Activated CD4-positive, alpha-beta T cell treated with anti-CD3 and anti-CD28 coated beads for 48 hours (primary cell): ENCODE measurements at regions not wholly inside any gene's neighbourhood (a gene's known extent, or its start where the extent isn't known, plus 50 kb on each side); places are given as distances from the start of the nearest gene placed in this dataset.
"Not testable (repeated sequence)": the region's sequence is repeated elsewhere in the genome, so short reads cannot be mapped to it uniquely, and the experiment has no call there.

Experiments used
- DNase-seq: peaks from one replicate; pipeline ENCODE4 v3.0.0-alpha.2; 2020

- DNase-seq = no peak
Observed at GRCh38 chrX:46144566-46144965, 400.7 kb downstream of the ZNF674 start.

DNA sequence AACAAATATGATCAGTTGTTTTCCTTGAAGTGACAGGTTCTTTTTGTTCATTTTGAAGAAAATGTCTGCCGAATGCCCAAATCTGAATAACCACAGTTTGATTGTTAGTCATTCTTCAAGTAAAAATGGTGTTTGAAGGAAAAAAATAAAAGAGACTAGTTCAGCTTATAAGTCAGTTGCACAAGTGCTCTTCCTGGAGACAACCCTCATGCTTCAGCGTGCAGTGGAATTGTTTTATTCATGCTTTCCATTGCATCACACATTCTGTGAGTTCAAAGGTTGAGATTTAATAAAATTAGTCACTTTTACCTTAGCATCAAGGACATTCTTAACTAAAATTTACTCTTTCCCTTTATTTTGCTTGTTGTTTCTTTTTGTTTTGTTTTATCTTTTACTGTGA is 404.9 kb downstream of the ZNF674 start:
- DNase-seq = peak; percentile 2

DNA sequence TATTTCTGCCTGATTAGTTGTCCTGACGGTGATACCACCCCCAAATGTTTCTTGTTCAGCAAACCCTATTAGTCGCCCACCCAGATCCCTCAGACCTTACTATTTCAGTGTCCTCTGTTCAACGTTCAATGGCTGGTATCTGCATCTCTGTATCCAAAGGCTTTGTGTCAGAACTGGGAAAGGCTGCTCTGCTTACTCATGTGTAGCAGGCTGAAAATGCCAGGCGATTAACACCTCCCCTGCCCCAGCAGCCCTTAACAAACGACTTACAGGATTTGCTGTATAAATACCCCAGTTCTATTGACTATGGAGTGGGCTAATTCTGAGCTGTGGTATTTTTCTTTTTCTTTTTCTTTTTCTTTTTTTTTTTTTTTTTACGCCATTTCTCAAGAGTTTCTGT is 415.0 kb downstream of the ZNF674 start:
- DNase-seq = no peak

- no peak for DNase-seq
Observed at GRCh38 chrX:46125111-46125510, 420.1 kb downstream of the ZNF674 start.

GRCh38 chrX:46117234-46117633 is 428.0 kb downstream of the ZNF674 start:
- DNase-seq = no peak

GRCh38 chrX:46087310-46087709 is 457.9 kb downstream of the ZNF674 start:
- not testable (repeated sequence) for DNase-seq

- DNase-seq = not testable (repeated sequence)
Observed at GRCh38 chrX:46080121-46080520, 465.1 kb downstream of the ZNF674 start.

DNA sequence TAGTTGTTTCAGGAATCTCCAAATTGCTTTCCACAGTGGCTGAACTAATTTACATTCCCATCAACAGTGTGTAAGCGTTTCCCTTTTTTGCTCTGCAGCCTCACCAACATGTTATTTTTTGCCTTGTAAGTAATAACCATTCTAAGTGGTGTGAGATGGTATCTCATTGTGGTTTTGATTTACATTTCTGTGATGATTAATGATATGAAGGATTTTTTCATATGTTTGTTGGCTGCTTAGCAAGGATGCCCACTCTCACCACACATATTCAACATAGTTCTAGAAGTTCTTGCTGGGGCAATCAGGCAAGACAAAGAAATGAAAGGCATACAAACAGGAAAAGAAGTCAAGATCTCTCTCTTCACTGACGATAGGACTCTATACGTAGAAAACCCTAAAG is 472.4 kb downstream of the ZNF674 start:
- DNase-seq = no peak

GRCh38 chrX:46072372-46072771 is 472.8 kb downstream of the ZNF674 start:
- DNase-seq = no peak

- no peak for DNase-seq
Observed at GRCh38 chrX:46070421-46070820, 474.8 kb downstream of the ZNF674 start.

DNA sequence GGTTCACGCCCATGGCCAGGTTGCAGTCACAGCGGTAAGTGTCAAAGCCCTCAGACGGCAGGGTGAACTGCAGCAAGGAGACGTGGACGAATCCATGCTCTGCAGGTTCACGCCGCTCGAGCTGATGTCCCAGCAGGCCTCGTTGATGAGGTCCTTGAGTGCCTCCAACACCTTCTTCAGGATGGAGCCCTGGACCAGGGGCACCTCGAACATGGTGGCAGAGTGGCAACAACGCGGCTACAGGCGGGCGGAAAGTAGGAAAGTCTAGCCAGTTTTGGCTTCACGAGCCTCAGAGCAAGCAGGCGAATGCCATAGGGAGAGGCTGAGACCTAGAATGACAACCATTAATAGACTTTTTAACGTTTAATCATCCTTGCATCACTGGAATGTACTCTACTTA is 485.9 kb downstream of the ZNF674 start:
- no peak for DNase-seq

DNA sequence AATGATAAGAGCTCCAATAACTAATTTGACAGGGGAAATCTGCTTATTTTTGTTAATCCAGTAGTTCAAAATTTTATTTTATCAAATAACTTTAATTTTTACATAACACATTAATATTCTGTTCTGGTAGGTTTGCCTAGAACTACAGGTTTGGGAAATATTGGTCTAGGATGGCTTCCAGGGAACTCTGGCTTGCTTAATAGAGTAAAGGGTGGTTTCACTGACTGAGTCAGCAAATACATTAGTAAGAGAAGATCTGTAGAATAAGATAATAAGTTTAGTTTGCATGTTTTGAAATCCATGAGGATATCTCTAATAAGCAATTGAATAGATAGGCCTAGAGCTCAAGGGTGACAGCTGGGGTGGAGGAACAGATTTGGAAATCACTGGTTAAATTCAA is 500.7 kb downstream of the ZNF674 start:
- DNase-seq = no peak

GRCh38 chrX:46040001-46040400 is 505.2 kb downstream of the ZNF674 start:
- no peak for DNase-seq

GRCh38 chrX:46039526-46039925 is 505.7 kb downstream of the ZNF674 start:
- DNase-seq = no peak

DNA sequence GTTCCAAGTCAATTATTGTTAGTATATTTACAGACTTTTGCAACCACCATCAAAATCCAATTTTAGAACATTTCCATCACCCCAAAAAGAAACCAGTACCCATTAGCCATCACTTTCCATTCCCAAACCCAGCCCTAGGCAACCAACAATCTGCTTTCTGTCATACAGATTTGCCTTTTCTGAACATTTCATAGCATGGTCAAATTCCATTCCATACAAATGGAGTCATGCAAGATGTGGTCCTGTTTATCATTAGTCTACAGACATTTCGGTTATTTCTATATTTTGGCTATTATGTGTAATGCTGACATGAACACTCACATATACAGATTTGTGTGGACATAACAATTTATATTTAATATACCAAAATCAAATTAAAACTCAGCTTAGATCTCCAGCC is 508.7 kb downstream of the ZNF674 start:
- DNase-seq = no peak

DNA sequence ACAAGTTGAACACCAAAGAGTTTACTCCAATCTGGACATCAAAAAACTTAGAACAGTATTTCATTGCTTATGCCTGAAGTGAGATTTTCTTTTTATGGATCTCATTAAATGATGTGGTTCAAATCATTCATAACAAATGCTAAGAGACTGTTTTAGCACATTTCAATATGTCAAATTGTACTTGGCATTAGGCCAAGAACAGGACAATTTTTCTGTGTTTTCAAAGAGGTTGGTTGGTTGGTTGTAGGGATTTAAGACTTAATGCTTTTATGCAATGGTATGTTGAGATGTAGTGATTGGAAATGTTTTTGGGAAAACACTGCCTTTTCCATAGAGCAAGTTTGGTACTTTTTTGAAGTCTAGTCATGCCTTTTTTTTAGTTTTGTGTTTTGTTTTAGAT is 510.4 kb downstream of the ZNF674 start:
- DNase-seq = no peak

DNA sequence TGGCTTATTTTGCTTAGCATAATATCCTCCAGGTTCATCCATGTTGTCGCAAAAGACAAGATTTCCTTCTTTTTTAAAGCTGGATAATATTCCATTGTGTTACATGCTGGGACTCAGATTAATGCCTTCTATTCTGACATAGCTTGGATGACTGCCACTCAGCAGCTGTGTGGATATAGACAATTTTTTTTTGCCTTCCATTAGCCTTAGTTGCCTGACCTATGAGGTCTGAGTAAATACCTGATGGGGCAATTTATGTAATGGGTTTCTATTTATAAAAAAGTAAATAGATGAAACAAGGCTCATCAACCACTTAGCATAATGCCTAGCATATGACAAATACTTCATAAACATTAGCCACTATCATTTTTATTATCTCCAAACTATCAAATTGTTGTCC is 515.4 kb downstream of the ZNF674 start:
- DNase-seq = no peak

GRCh38 chrX:46016296-46016695 is 528.9 kb downstream of the ZNF674 start:
- DNase-seq = no peak

DNA sequence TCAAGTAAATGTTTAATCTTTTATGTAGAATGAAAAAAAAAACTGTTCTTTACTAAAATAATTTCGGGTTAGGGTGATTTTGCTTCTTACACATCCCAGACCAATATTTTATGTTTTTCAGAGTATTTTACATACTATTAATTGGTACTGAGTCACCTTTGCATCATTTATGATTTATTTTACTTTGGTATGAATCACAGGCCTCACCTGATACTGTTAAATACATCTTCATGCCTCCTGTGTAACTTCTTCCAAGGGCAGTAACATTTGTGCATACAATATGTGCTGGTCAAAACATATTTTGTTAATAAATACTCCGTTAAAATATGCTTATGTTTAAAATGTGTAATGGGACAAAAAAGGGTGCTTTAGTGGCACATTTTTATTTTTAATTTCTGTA is 529.6 kb downstream of the ZNF674 start:
- no peak for DNase-seq

DNA sequence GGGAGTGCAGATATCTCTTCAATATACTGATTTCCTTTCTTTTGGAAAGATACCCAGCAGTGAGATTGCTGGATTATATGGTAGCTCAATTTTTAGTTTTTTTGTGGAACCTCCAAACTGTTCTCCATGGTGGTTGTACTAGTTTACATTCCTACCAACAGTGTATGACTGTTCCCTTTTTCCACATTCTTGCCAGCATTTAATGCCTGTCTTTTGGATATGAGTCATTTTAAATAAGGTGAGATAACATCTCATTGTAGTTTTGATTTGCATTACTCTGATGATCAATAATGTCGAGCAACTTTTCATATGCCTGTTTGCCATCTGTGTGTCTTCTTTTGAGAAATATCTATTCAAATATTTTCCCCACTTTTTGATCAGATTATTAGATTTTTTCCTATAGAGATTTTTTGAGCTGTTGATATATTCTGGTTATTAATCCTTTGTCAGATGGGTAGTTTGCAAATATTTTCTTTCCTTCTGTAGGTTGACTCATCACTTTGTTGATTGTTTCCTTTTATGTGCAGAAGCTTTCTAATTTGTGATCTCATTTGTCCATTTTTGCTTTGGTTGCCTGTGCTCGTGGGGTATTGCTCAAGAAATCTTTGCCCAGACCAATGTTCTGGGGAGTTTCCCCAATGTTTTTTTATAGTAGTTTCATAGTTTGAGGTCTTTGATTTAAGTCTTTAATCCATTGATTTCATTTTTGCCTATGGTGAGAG is 552.7 kb downstream of the ZNF674 start:
- no peak for DNase-seq

DNA sequence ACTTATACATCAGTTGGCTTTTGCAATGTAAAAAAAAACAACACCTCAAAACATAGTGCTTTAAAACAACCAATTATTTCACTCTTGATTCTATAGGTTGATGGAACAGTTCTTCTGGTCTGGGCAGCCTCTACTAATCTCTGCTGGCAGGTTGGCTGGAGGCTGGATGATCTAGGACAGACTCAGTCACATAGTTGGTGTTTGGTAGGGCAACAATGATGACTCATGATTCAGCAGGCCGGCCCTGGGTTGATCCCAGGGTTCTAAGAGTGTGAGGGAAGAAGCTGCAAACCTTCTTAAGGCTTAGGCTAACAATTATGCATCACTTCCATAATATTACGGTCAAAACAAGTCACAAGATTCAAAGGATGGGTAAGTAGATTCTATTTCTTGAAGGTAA is 558.2 kb downstream of the ZNF674 start:
- DNase-seq = no peak

- DNase-seq = no peak
Observed at GRCh38 chrX:45986081-45986480, 559.1 kb downstream of the ZNF674 start.

DNA sequence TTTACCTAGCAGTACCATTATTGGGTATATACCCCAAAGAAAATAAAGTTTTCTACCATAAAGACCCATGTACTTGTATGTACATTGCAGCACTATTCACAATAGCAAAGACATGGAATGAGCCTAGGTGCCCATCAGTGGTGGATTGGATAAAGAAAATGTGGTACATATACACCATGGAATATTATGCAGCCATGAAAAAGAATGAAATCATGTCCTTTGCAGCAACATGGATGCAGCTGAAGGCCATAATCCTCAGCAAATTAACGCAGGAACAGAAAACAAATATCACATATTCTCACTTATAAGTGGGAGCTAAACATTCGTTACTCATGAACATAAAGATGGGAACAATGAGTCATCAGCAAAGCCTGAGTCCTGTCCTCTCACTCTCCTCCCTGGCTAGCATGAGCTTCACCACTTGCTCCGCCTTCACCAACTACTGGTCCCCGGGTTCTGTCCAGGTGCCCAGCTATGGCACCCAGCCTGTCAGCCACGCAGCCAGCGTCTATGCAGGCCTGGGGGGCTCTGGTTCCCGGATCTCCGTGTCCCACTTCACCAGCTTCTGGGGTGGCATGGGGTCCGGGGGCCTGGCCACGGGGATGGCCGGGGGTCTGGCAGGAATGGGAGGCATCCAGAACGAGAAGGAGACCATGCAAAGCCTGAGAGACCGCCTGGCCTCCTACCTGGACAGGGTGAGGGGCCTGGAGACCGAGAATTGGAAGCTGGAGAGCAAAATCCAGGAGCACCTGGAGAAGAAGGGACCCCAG is 562.1 kb downstream of the ZNF674 start:
- not testable (repeated sequence) for DNase-seq

DNA sequence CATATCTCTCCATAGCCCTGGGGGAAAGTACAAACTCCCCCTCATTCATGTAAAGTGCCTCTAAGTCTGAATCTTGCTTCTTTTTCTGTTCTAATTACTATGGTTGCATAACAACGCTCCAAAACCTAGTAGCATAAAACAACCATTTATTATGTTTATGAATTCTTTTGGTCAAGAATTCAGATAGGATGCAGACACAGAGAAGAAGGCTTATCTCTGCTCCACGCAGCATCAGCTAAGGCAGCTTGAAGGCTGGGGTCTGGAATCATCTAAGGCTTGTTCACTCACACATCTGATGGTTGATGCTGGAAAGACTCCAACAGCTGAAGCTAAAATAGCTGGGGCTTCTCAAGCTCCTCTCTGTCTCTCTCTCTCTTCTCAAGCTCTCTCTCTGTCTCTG is 564.5 kb downstream of the ZNF674 start:
- no peak for DNase-seq

- DNase-seq = no peak
Observed at GRCh38 chrX:45975633-45976032, 569.6 kb downstream of the ZNF674 start.
